SK-N-SH (cell line): ENCODE measurements at regions not wholly inside any gene's neighbourhood (a gene's known extent, or its start where the extent isn't known, plus 50 kb on each side); places are given as distances from the start of the nearest gene placed in this dataset.

Experiments
- CTCF ChIA-PET: fragments of 300-600, 350-600 bp; formaldehyde crosslinking; extraction: SDS; loops from one replicate; lab custom pipeline; 2021; lab: Yijun Ruan, JAX
- POLR2A ChIA-PET: fragments of 350-600 bp; sonication (Branson Sonifier 250); formaldehyde crosslinking; extraction: SDS; loops from one replicate; lab custom pipeline; 2020; ENCODE audit warnings: antibody characterized with exemption, inconsistent platforms; lab: Yijun Ruan, JAX
- DNase-seq: peaks from one replicate; pipeline ENCODE4 v3.0.0; 2012
- H2AFZ ChIP-seq: fragments of 200-600 bp; sonication (generic); 2 replicates; pipeline ENCODE4 v1.8.1; 2016; ENCODE audit warnings: antibody characterized with exemption, mild to moderate bottlenecking, low read depth
- H3F3A ChIP-seq: fragments of 200-600 bp; sonication (generic); replicated peaks from 2 replicates; pipeline ENCODE3; 2016; ENCODE audit warnings: antibody characterized with exemption, mild to moderate bottlenecking; ENCODE audit not compliant: insufficient read depth
- H3K27ac ChIP-seq, 2 experiments: fragments of 200-500 bp in 1 of 2; fragments of 200-600 bp in 1 of 2; sonication (Bioruptor generic) in 1 of 2; sonication (generic), shearing (Covaris generic) in 1 of 2; 2 replicates each; pipeline versions ENCODE4 v1.5.1 to v1.6.1; 2014 to 2016; ENCODE audit warnings: low read depth in 2 of 2, inconsistent platforms in 1 of 2, low read length in 1 of 2, mild to moderate bottlenecking in 1 of 2, mixed read lengths in 1 of 2
- H3K27me3 ChIP-seq: fragments of 200-600 bp; sonication (generic), shearing (Covaris generic); 2 replicates; pipeline ENCODE4 v1.6.1; 2016; ENCODE audit warnings: mixed run types; ENCODE audit not compliant: insufficient read depth
- H3K36me3 ChIP-seq, 2 experiments: fragments of 200-500 bp in 1 of 2; fragments of 200-600 bp in 1 of 2; sonication (Bioruptor generic) in 1 of 2; sonication (generic) in 1 of 2; replicated peaks in 1 of 2; 2 replicates each; pipeline versions ENCODE3 to v1.5.1; 2014 to 2016; ENCODE audit warnings: low read length in 1 of 2, mild to moderate bottlenecking in 1 of 2; ENCODE audit not compliant: insufficient read depth in 2 of 2, control insufficient read depth in 1 of 2
- H3K4me1 ChIP-seq, 2 experiments: fragments of 200-500 bp in 1 of 2; fragments of 200-600 bp in 1 of 2; sonication (Bioruptor generic) in 1 of 2; sonication (generic), shearing (Covaris generic) in 1 of 2; 2 replicates each; pipeline versions ENCODE4 v1.5.1 to v1.6.1; 2014 to 2016; ENCODE audit warnings: low read depth in 1 of 2, low read length in 1 of 2, mixed run types in 1 of 2; ENCODE audit not compliant: insufficient read depth in 2 of 2, control insufficient read depth in 1 of 2
- H3K4me2 ChIP-seq: fragments of 200-600 bp; sonication (generic), shearing (Covaris generic); 2 replicates; pipeline ENCODE4 v1.6.1; 2017; ENCODE audit warnings: mixed run types
- H3K4me3 ChIP-seq, 2 experiments: fragments of 200-500 bp in 1 of 2; fragments of 200-600 bp in 1 of 2; sonication (Bioruptor generic) in 1 of 2; sonication (generic), shearing (Covaris generic) in 1 of 2; 2 replicates each; pipeline versions ENCODE4 v1.5.1 to v1.8.1; 2014 to 2016; ENCODE audit warnings: low read depth in 2 of 2, inconsistent platforms in 1 of 2, low read length in 1 of 2, mild to moderate bottlenecking in 1 of 2, mixed read lengths in 1 of 2, moderate library complexity in 1 of 2
- H3K79me2 ChIP-seq: fragments of 200-600 bp; sonication (generic); 2 replicates; pipeline ENCODE4 v1.8.1; 2017; ENCODE audit warnings: mild to moderate bottlenecking; ENCODE audit not compliant: insufficient read depth
- H3K9ac ChIP-seq: fragments of 200-600 bp; sonication (generic); 2 replicates; pipeline ENCODE4 v1.6.1; 2017; ENCODE audit warnings: mixed run types
- H3K9me2 ChIP-seq: fragments of 200-600 bp; sonication (generic); 2 replicates; pipeline ENCODE4 v1.6.1; 2017; ENCODE audit warnings: mixed run types
- H3K9me3 ChIP-seq: fragments of 200-600 bp; sonication (generic); 2 replicates; pipeline ENCODE4 v1.6.1; 2017; ENCODE audit warnings: mixed run types, mild to moderate bottlenecking, moderate library complexity
- H4K20me1 ChIP-seq: fragments of 200-600 bp; sonication (generic); 2 replicates; pipeline ENCODE4 v1.6.1; 2017; ENCODE audit warnings: mild to moderate bottlenecking, mixed run types; ENCODE audit not compliant: insufficient read depth
- CHD2 ChIP-seq: fragments of 150-350 bp; IDR thresholded peaks from 2 replicates; pipeline ENCODE4 v1.6.1; 2018; ENCODE audit warnings: low read length; ENCODE audit not compliant: partially characterized antibody
- FOXM1 ChIP-seq: IDR thresholded peaks from 2 replicates; pipeline ENCODE4 v1.4.0; 2012; ENCODE audit warnings: low read depth, mild to moderate bottlenecking
- MEF2A ChIP-seq: IDR thresholded peaks from 2 replicates; pipeline ENCODE4 v1.4.0; 2012; ENCODE audit warnings: low read depth, borderline replicate concordance
- MXI1 ChIP-seq: IDR thresholded peaks from 2 replicates; pipeline ENCODE4 v1.6.1; 2012; ENCODE audit warnings: mild to moderate bottlenecking, low read depth, low read length, improper control_type of control experiment
- NRF1 ChIP-seq: IDR thresholded peaks from 2 replicates; pipeline ENCODE4 v1.6.1; 2012; ENCODE audit warnings: low read depth, mild to moderate bottlenecking, low read length
- SIN3A ChIP-seq: IDR thresholded peaks from 2 replicates; pipeline ENCODE4 v1.6.1; 2012; ENCODE audit warnings: low read depth, mild to moderate bottlenecking, low read length, moderate library complexity, borderline replicate concordance
- TAF1 ChIP-seq: IDR thresholded peaks from 2 replicates; pipeline ENCODE4 v1.6.1; 2012; ENCODE audit warnings: low read depth, mild to moderate bottlenecking, low read length, moderate library complexity, borderline replicate concordance
- YY1 ChIP-seq: IDR thresholded peaks from 2 replicates; pipeline ENCODE4 v1.4.0; 2012; ENCODE audit warnings: low read depth, mild to moderate bottlenecking
- WGBS: methylation state at CpG from one replicate; pipeline ENCODE4 v1.1.6; 2017; ENCODE audit warnings: low lambda C conversion rate; 5-methylcytosine and 5-hydroxymethylcytosine counted together
- TF ChIP-seq, protein P1 (sequence below): IDR thresholded peaks from 2 replicates; pipeline ENCODE4 v1.6.1; 2012; ENCODE audit warnings: mild to moderate bottlenecking, low read depth, low read length, moderate library complexity
- TF ChIP-seq, protein P2 (sequence below): IDR thresholded peaks from 2 replicates; pipeline ENCODE4; 2012
- TF ChIP-seq, protein P3 (sequence below): IDR thresholded peaks from 2 replicates; pipeline ENCODE4 v1.4.0; 2012; ENCODE audit warnings: low read depth, borderline replicate concordance
- TF ChIP-seq, protein P4 (sequence below): IDR thresholded peaks from 2 replicates; pipeline ENCODE4 v1.4.0; 2012; ENCODE audit warnings: low read depth

DNA sequence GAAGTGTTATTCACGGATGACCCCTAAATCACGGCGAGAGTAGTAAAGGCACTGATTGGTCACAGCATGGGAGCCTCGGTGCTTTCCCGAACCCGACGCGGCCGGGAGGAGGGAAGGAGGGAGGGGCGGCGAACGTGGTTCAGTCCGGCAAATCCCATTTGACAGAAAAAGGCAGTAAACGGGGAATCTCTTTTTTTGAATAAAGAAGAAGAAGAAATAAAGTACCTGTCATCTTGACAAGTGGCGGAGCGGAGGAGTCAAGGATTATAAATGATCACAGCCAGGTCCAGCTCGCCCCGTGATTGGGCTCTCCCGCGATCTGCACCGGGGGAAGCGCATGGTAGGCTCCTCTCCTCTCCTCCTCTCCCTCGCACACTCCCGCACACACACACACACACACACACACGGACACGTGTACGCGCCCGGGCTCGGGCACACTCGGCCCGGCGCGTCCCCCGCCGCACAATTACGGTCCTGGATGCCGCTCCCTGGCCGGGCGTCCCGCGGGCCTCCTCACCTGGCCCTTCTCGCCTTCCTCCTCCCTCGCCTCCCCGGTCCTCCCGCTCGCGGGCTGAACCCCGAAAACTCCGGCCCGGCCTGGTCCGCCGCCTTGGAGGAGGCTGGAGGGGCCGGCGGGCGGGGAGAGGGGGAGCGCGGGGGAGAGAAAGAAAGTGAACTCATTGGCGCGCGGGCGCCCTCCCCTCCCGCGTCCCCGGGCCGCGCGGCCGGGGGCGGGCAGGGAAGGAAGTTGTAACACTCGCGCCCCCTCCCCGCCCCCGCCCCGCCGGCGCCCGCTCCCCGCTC, 99.2 kb upstream of the TENM3 start:
- H3F3A ChIP-seq: no peaks in the 10 kb centered on the region
- H2AFZ ChIP-seq: peak overlapping the region; percentile 97; the same call in 1 of the 2 replicates
- peak; percentile 84 for DNase-seq
- H3K27me3 ChIP-seq: no peaks in the 10 kb centered on the region
- H3K4me3 ChIP-seq: peak overlapping the region; percentile 81 to 85
- ChIA-PET POLR2A (interaction anchor here (0.7 kb wide), 1 partner anchor 10 kb away, joined by 5 read pairs; no protein-coding TSS in a partner anchor), CTCF (no interaction called here)
- H3K27ac ChIP-seq: peak overlapping the region; percentile 51 to 60
- peak overlapping the region; percentile 85 for H3K9ac ChIP-seq
- peak overlapping the region; percentile 81 for H3K4me2 ChIP-seq
- H3K9me3 ChIP-seq: no peaks in the 10 kb centered on the region
- peaks cover 6% of the 10 kb centered on the region; the same call in 1 of the 2 replicates for H3K79me2 ChIP-seq
- TF ChIP-seq, protein P1, sequence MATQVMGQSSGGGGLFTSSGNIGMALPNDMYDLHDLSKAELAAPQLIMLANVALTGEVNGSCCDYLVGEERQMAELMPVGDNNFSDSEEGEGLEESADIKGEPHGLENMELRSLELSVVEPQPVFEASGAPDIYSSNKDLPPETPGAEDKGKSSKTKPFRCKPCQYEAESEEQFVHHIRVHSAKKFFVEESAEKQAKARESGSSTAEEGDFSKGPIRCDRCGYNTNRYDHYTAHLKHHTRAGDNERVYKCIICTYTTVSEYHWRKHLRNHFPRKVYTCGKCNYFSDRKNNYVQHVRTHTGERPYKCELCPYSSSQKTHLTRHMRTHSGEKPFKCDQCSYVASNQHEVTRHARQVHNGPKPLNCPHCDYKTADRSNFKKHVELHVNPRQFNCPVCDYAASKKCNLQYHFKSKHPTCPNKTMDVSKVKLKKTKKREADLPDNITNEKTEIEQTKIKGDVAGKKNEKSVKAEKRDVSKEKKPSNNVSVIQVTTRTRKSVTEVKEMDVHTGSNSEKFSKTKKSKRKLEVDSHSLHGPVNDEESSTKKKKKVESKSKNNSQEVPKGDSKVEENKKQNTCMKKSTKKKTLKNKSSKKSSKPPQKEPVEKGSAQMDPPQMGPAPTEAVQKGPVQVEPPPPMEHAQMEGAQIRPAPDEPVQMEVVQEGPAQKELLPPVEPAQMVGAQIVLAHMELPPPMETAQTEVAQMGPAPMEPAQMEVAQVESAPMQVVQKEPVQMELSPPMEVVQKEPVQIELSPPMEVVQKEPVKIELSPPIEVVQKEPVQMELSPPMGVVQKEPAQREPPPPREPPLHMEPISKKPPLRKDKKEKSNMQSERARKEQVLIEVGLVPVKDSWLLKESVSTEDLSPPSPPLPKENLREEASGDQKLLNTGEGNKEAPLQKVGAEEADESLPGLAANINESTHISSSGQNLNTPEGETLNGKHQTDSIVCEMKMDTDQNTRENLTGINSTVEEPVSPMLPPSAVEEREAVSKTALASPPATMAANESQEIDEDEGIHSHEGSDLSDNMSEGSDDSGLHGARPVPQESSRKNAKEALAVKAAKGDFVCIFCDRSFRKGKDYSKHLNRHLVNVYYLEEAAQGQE: no peak; the same call in 1 of the 2 replicates
- TF ChIP-seq MEF2A (no peak), TAF1 (peak; percentile 2; the same call in 1 of the 2 replicates), MXI1 (peak; percentile 81), FOXM1 (0 out of 2 replicates have a peak, but pooled peaks have one; percentile 35), CHD2 (no peak), SIN3A (0 out of 2 replicates have a peak, but pooled peaks have one; percentile 42), YY1 (0 out of 2 replicates have a peak, but pooled peaks have one; percentile 11), NRF1 (no peak)
- TF ChIP-seq, protein P2, sequence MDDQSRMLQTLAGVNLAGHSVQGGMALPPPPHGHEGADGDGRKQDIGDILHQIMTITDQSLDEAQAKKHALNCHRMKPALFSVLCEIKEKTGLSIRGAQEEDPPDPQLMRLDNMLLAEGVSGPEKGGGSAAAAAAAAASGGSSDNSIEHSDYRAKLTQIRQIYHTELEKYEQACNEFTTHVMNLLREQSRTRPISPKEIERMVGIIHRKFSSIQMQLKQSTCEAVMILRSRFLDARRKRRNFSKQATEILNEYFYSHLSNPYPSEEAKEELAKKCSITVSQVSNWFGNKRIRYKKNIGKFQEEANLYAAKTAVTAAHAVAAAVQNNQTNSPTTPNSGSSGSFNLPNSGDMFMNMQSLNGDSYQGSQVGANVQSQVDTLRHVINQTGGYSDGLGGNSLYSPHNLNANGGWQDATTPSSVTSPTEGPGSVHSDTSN: peak; percentile 46; the same call in 1 of the 2 replicates
- TF ChIP-seq, protein P3, sequence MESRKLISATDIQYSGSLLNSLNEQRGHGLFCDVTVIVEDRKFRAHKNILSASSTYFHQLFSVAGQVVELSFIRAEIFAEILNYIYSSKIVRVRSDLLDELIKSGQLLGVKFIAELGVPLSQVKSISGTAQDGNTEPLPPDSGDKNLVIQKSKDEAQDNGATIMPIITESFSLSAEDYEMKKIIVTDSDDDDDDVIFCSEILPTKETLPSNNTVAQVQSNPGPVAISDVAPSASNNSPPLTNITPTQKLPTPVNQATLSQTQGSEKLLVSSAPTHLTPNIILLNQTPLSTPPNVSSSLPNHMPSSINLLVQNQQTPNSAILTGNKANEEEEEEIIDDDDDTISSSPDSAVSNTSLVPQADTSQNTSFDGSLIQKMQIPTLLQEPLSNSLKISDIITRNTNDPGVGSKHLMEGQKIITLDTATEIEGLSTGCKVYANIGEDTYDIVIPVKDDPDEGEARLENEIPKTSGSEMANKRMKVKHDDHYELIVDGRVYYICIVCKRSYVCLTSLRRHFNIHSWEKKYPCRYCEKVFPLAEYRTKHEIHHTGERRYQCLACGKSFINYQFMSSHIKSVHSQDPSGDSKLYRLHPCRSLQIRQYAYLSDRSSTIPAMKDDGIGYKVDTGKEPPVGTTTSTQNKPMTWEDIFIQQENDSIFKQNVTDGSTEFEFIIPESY: no peak
- TF ChIP-seq, protein P4, sequence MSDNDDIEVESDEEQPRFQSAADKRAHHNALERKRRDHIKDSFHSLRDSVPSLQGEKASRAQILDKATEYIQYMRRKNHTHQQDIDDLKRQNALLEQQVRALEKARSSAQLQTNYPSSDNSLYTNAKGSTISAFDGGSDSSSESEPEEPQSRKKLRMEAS: peak; percentile 95
- H3K9me2 ChIP-seq: no peaks in the 10 kb centered on the region
- H3K4me1 ChIP-seq: peaks cover 0 to 5% of the 10 kb centered on the region in 2 experiments; a peak in 1 of 4 replicates
- WGBS: under 1% methylated on average over 23 of the region's 79 CpGs
- no peaks in the 10 kb centered on the region for H3K36me3 ChIP-seq
- H4K20me1 ChIP-seq: no peaks in the 10 kb centered on the region
